GM18868 (cell line): ENCODE measurements at regions not wholly inside any gene's neighbourhood (a gene's known extent, or its start where the extent isn't known, plus 50 kb on each side); places are given as distances from the start of the nearest gene placed in this dataset.
A peak's percentile ranks its signal among the peaks of the same experiment; 100 is the strongest.

ENCODE experiments used
- ATAC-seq: cut with Tn5 transposase; IDR thresholded peaks from one replicate; pipeline ENCODE4 v1.9.1; 2021; ENCODE audit warnings: mild to moderate bottlenecking, moderate library complexity; ENCODE audit not compliant: unreplicated experiment

- no peak for ATAC-seq
Observed at GRCh38 chr1:69291541-69291940, 276.2 kb upstream of the LRRC7 start.

GRCh38 chr1:69292833-69293232, 274.9 kb upstream of the LRRC7 start:
- no peak for ATAC-seq

- ATAC-seq = no peak
Observed at GRCh38 chr1:69294171-69294570, 273.6 kb upstream of the LRRC7 start.

- no peak for ATAC-seq
Observed at GRCh38 chr1:69295265-69295664, 272.5 kb upstream of the LRRC7 start.

- no peak for ATAC-seq
Observed at GRCh38 chr1:69305621-69306020, 262.1 kb upstream of the LRRC7 start.

- ATAC-seq = no peak
Observed at GRCh38 chr1:69312055-69312732, 255.5 kb upstream of the LRRC7 start.

- no peak for ATAC-seq
Observed at GRCh38 chr1:69313118-69313517, 254.6 kb upstream of the LRRC7 start.

- no peak for ATAC-seq
Observed at GRCh38 chr1:69315416-69315815, 252.3 kb upstream of the LRRC7 start.

GRCh38 chr1:69315823-69316222, 251.9 kb upstream of the LRRC7 start:
- peak; percentile 62 for ATAC-seq

GRCh38 chr1:69319287-69319686, 248.4 kb upstream of the LRRC7 start:
- ATAC-seq = peak; percentile 44

- ATAC-seq = peak; percentile 75
Observed at GRCh38 chr1:69320757-69321211, 246.9 kb upstream of the LRRC7 start.

GRCh38 chr1:69321311-69321710, 246.4 kb upstream of the LRRC7 start:
- ATAC-seq = peak; percentile 13

- ATAC-seq = no peak
Observed at GRCh38 chr1:69328186-69328585, 239.5 kb upstream of the LRRC7 start.

- ATAC-seq = no peak
Observed at GRCh38 chr1:69363236-69363635, 204.5 kb upstream of the LRRC7 start.

GRCh38 chr1:69373520-69373919, 194.2 kb upstream of the LRRC7 start:
- no peak for ATAC-seq

- ATAC-seq = no peak
Observed at GRCh38 chr1:69376408-69376807, 191.3 kb upstream of the LRRC7 start.

- ATAC-seq = no peak
Observed at GRCh38 chr1:69377507-69377906, 190.2 kb upstream of the LRRC7 start.

- ATAC-seq = no peak
Observed at GRCh38 chr1:69388044-69388443, 179.7 kb upstream of the LRRC7 start.

- no peak for ATAC-seq
Observed at GRCh38 chr1:69400128-69400527, 167.6 kb upstream of the LRRC7 start.

- no peak for ATAC-seq
Observed at GRCh38 chr1:69401879-69402278, 165.8 kb upstream of the LRRC7 start.

- no peak for ATAC-seq
Observed at GRCh38 chr1:69403756-69404320, 163.9 kb upstream of the LRRC7 start.

- no peak for ATAC-seq
Observed at GRCh38 chr1:69404486-69404885, 163.2 kb upstream of the LRRC7 start.

GRCh38 chr1:69406244-69406643, 161.5 kb upstream of the LRRC7 start:
- no peak for ATAC-seq
